Natural killer cell (primary cell): ENCODE measurements at regions not wholly inside any gene's neighbourhood (a gene's known extent, or its start where the extent isn't known, plus 50 kb on each side); places are given as distances from the start of the nearest gene placed in this dataset.

ENCODE experiments used
- ATAC-seq, 3 donors: fragments of 150-1000 bp in 2 of 3; fragments of 200-7000 bp in 1 of 3; cut with Tn5 transposase; 1 replicate in 1 of 3; 2 replicates in 2 of 3; pipeline ENCODE4 v1.10.0; 2021; ENCODE audit warnings: mild to moderate bottlenecking in 2 of 3, moderate library complexity in 2 of 3
- DNase-seq, 2 donors: peaks; one replicate each; pipeline versions ENCODE4 v3.0.0 to v3.0.0-alpha.2; 2013 to 2021; ENCODE audit warnings: mixed read lengths in 1 of 2
- H3K27ac ChIP-seq: one replicate; pipeline ENCODE4 v1.5.1; 2013; ENCODE audit warnings: mild to moderate bottlenecking, low read length
- H3K27me3 ChIP-seq: one replicate; pipeline ENCODE4 v1.6.1; 2013; ENCODE audit warnings: low read length; ENCODE audit not compliant: control insufficient read depth, insufficient read depth
- H3K36me3 ChIP-seq: one replicate; pipeline ENCODE4 v1.6.1; 2013; ENCODE audit warnings: low read length; ENCODE audit not compliant: control insufficient read depth, insufficient read depth
- H3K4me1 ChIP-seq: one replicate; pipeline ENCODE4 v1.6.1; 2013; ENCODE audit warnings: low read length; ENCODE audit not compliant: control insufficient read depth, insufficient read depth
- H3K4me3 ChIP-seq: one replicate; pipeline ENCODE4 v1.5.1; 2013; ENCODE audit warnings: low read length
- H3K9me3 ChIP-seq: one replicate; pipeline ENCODE4 v1.6.1; 2013; ENCODE audit warnings: low read length; ENCODE audit not compliant: control insufficient read depth, insufficient read depth
- H3K27ac Mint-ChIP-seq, 2 donors: one replicate each; pipeline ENCODE4 v1.8.0; 2022; ENCODE audit warnings: mild to moderate bottlenecking in 2 of 2, mixed read lengths in 2 of 2, moderate library complexity in 1 of 2
- H3K27me3 Mint-ChIP-seq, 2 donors: one replicate each; pipeline ENCODE4 v1.8.0; 2022; ENCODE audit warnings: low read depth in 2 of 2, mixed read lengths in 2 of 2
- H3K36me3 Mint-ChIP-seq: one replicate; pipeline ENCODE4 v1.8.0; 2022; ENCODE audit warnings: mixed read lengths
- H3K4me1 Mint-ChIP-seq, 2 donors: one replicate each; pipeline ENCODE4 v1.8.0; 2022; ENCODE audit warnings: mixed read lengths in 2 of 2
- H3K4me3 Mint-ChIP-seq: one replicate; pipeline ENCODE4 v1.8.0; 2022; ENCODE audit warnings: mild to moderate bottlenecking, moderate library complexity, mixed read lengths
- H3K9me3 Mint-ChIP-seq, 2 donors: one replicate each; pipeline ENCODE4 v1.8.0; 2022; ENCODE audit warnings: mixed read lengths in 2 of 2
- CTCF ChIP-seq: fragments of 200-600 bp; IDR thresholded peaks from one replicate; pipeline ENCODE4 v1.8.0; 2022; ENCODE audit warnings: antibody characterized with exemption
- WGBS: methylation state at CpG from one replicate; pipeline ENCODE4 v1.1.7; 2013; ENCODE audit warnings: missing lambda C conversion rate; ENCODE audit not compliant: insufficient coverage; 5-methylcytosine and 5-hydroxymethylcytosine counted together
- intact Hi-C: fragments of 100-400 bp; cut with micrococcal nuclease; formaldehyde crosslinking; loops from one replicate; pipeline ENCODE4 v1.14.2; 2022

- no peaks in the 10 kb centered on the region for H3K4me1 Mint-ChIP-seq
- peaks cover 5 to 6% of the 10 kb centered on the region in 2 donors for H3K9me3 Mint-ChIP-seq
- Histone ChIP-seq H3K4me3 (no peak overlapping the region), H3K27ac (no peak overlapping the region), H3K27me3 (no peaks in the 10 kb centered on the region), H3K9me3 (no peaks in the 10 kb centered on the region), H3K36me3 (no peaks in the 10 kb centered on the region), H3K4me1 (no peaks in the 10 kb centered on the region)
- no peaks in the 10 kb centered on the region for H3K36me3 Mint-ChIP-seq
- no peak overlapping the region for H3K27ac Mint-ChIP-seq
- no peaks in the 10 kb centered on the region for H3K27me3 Mint-ChIP-seq
- no peak for TF ChIP-seq CTCF
- no peak for ATAC-seq
- 75% methylated on average over 1 of the region's 1 CpG for WGBS
- DNase-seq = no peak
- no peak overlapping the region for H3K4me3 Mint-ChIP-seq
- intact Hi-C loops = no loop called here
Observed at GRCh38 chr3:68485051-68485450, 447.3 kb downstream of the TAFA4 start.

DNA sequence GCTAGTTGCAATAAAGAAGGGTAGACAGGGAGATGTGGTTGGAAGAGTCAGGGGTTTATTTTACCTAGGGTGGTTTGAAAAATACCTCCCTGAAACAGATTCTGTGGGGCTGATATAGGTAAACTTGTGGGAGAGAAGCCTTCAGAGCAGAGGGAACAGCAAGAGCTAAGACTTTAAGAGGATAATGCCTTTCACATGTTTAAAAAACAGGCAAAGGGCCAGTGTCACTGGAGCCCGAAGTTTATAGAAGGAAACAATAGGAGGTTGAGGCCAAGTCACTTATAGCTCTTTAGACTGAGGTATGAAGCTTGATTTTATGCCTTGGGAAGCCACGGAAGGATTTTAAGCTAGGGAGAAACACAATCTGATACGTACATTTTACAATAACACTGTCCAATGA is 448.7 kb downstream of the TAFA4 start:
- H3K9me3 Mint-ChIP-seq = peaks cover 8 to 9% of the 10 kb centered on the region in 2 donors
- Histone ChIP-seq H3K36me3 (no peaks in the 10 kb centered on the region), H3K27me3 (no peaks in the 10 kb centered on the region), H3K4me1 (no peaks in the 10 kb centered on the region), H3K4me3 (no peak overlapping the region), H3K9me3 (no peaks in the 10 kb centered on the region), H3K27ac (no peak overlapping the region)
- 73% methylated on average over 3 of the region's 3 CpGs for WGBS
- DNase-seq (no peak), ATAC-seq (no peak)
- H3K27me3 Mint-ChIP-seq = no peaks in the 10 kb centered on the region
- no peak overlapping the region for H3K4me3 Mint-ChIP-seq
- no peak for TF ChIP-seq CTCF
- H3K36me3 Mint-ChIP-seq = no peaks in the 10 kb centered on the region
- intact Hi-C loops = no loop called here
- H3K4me1 Mint-ChIP-seq = no peaks in the 10 kb centered on the region
- H3K27ac Mint-ChIP-seq = no peak overlapping the region

GRCh38 chr3:68483041-68483440 is 449.3 kb downstream of the TAFA4 start:
- H3K9me3 ChIP-seq = no peaks in the 10 kb centered on the region
- Mint-ChIP-seq H3K9me3 (peaks cover 8 to 9% of the 10 kb centered on the region in 2 donors), H3K4me3 (no peak overlapping the region), H3K27ac (no peak overlapping the region), H3K36me3 (no peaks in the 10 kb centered on the region), H3K4me1 (no peaks in the 10 kb centered on the region), H3K27me3 (no peaks in the 10 kb centered on the region)
- intact Hi-C loops = no loop called here
- no peak for TF ChIP-seq CTCF
- H3K4me1 ChIP-seq = no peaks in the 10 kb centered on the region
- no peak for DNase-seq
- no peaks in the 10 kb centered on the region for H3K27me3 ChIP-seq
- no peak for ATAC-seq
- no peak overlapping the region for H3K27ac ChIP-seq
- H3K4me3 ChIP-seq = no peak overlapping the region
- WGBS = 74% methylated on average over 2 of the region's 2 CpGs
- no peaks in the 10 kb centered on the region for H3K36me3 ChIP-seq

DNA sequence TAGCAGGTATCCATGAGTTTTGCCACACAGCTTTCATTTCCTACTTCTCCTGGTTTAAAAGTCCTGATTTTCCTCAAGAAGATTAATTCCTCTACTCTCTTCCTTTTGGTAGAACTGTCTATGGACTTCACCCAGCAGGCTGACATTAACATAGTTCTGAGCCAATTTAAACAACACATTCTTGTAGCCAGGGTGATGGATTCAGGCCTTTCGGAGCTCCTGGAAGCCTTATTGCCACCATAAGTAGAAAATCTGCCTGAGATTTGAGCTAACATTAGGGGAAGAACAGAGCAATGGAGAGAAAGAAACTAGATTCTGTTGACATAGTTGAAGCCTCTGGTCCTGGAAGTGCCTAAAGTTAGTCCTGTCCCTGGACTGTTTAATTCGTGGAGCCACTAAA is 449.8 kb downstream of the TAFA4 start:
- H3K27me3 Mint-ChIP-seq = no peaks in the 10 kb centered on the region
- no peak overlapping the region for H3K4me3 ChIP-seq
- DNase-seq (no peak), ATAC-seq (no peak)
- H3K36me3 ChIP-seq = no peaks in the 10 kb centered on the region
- no peaks in the 10 kb centered on the region for H3K4me1 Mint-ChIP-seq
- no peak overlapping the region for H3K4me3 Mint-ChIP-seq
- H3K36me3 Mint-ChIP-seq = no peaks in the 10 kb centered on the region
- intact Hi-C loops = no loop called here
- no peaks in the 10 kb centered on the region for H3K27me3 ChIP-seq
- H3K4me1 ChIP-seq = no peaks in the 10 kb centered on the region
- H3K9me3 ChIP-seq = no peaks in the 10 kb centered on the region
- WGBS = 69% methylated on average over 2 of the region's 2 CpGs
- H3K9me3 Mint-ChIP-seq = peaks cover 8 to 12% of the 10 kb centered on the region in 2 donors
- no peak overlapping the region for H3K27ac Mint-ChIP-seq
- no peak overlapping the region for H3K27ac ChIP-seq
- no peak for TF ChIP-seq CTCF
